ENCODE measurements at regions not wholly inside any gene's neighbourhood (a gene's known extent, or its start where the extent isn't known, plus 50 kb on each side); places are given as distances from the start of the nearest gene placed in this dataset.

DNA sequence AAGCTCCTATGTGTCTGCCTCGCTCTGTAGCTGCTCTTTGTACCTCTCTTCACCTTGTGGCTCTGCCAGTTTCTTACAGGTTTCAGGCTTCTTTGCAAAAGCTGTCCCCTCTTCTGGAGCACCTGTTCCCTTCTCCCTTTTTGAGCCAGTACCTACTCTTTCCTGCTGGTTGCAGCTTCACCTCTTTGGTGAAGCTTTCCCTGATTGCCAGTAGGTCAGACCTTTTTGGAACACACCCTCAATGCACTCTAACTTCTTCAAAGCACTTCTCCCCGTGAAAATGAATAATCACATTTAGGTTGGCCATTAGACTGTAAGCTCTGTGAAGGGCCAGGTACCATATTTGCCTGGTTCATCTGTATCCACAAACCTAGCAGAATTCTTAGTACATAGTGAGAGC is 60.3 kb downstream of the BHLHE40 start:
- no peak overlapping the region for H3K4me3 ChIP-seq
- ATAC-seq, result no peak
- H3K36me3 ChIP-seq, result no peaks in the 10 kb centered on the region
- H3K27me3 ChIP-seq, result no peaks in the 10 kb centered on the region
- no peak for DNase-seq
- TF ChIP-seq POLR2A (IDR thresholded peaks at IDR 0.05), result no peak
- TF ChIP-seq, protein P1, sequence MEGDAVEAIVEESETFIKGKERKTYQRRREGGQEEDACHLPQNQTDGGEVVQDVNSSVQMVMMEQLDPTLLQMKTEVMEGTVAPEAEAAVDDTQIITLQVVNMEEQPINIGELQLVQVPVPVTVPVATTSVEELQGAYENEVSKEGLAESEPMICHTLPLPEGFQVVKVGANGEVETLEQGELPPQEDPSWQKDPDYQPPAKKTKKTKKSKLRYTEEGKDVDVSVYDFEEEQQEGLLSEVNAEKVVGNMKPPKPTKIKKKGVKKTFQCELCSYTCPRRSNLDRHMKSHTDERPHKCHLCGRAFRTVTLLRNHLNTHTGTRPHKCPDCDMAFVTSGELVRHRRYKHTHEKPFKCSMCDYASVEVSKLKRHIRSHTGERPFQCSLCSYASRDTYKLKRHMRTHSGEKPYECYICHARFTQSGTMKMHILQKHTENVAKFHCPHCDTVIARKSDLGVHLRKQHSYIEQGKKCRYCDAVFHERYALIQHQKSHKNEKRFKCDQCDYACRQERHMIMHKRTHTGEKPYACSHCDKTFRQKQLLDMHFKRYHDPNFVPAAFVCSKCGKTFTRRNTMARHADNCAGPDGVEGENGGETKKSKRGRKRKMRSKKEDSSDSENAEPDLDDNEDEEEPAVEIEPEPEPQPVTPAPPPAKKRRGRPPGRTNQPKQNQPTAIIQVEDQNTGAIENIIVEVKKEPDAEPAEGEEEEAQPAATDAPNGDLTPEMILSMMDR (IDR thresholded peaks at IDR 0.05), result no peak
- no peak overlapping the region for H3K27ac ChIP-seq
- H3K9me3 ChIP-seq, result no peaks in the 10 kb centered on the region
- H3K4me1 ChIP-seq, result no peaks in the 10 kb centered on the region
- WGBS, 4 donors, result 89 to 98% (median 95%) methylated on average over 2 of the region's 2 CpGs
- intact Hi-C loops (cut with DNase I), result no loop called here

DNA sequence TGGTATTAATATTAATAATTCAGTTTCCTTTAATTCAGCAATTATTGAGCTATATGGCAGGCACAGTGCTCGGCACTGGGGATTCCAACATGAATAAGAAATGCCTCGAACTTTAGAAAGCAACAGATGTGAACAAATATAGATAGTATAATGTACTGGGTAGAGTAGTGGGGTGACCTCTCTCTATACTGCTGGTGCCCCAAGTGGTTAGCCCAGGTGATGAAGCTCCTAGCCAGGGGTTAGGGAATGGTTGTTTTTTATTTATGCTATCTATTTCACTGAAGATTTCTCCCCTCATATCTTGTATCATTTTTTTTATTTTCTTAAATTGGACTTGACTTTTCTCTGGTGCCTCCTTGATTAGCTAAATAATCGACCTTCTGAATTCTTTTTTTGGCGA is 62.1 kb downstream of the BHLHE40 start:
- DNase-seq (no peak), ATAC-seq (no peak)
- Histone ChIP-seq H3K36me3 (no peaks in the 10 kb centered on the region), H3K27me3 (no peaks in the 10 kb centered on the region), H3K9me3 (no peaks in the 10 kb centered on the region), H3K27ac (no peak overlapping the region), H3K4me1 (no peaks in the 10 kb centered on the region), H3K4me3 (no peak overlapping the region)
- intact Hi-C loops (cut with DNase I), result no loop called here
- no peak for TF ChIP-seq POLR2A (IDR thresholded peaks at IDR 0.05)
- TF ChIP-seq, protein P1 (IDR thresholded peaks at IDR 0.05), result no peak
- 71 to 96% (median 81%) methylated on average over 4 of the region's 4 CpGs for WGBS, 4 donors

DNA sequence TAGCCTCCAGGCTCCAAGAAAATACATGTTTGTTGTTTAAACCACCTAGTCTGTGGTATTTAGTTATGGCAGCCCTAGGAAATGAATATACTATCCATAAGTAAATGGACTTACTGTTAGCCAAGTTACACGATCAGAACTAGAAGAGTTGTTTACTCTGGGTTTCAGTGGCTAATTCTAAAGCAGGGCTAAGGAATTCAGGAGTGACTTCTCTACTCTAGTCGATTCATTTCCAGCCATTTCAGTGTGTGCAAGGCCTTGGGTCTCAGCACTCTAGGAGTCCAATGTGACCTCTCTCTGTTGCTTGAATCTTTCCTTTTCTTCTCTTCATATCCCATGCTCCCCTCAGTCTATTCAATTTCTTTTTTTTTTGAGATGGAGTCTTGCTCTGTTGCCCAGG is 66.7 kb downstream of the BHLHE40 start:
- Histone ChIP-seq H3K36me3 (no peaks in the 10 kb centered on the region), H3K4me1 (no peaks in the 10 kb centered on the region), H3K9me3 (peaks cover 0 to 10% (median 0%) of the 10 kb centered on the region in 12 donors), H3K4me3 (no peak overlapping the region), H3K27ac (no peak overlapping the region), H3K27me3 (no peaks in the 10 kb centered on the region)
- intact Hi-C loops (cut with DNase I), result no loop called here
- DNase-seq (no peak), ATAC-seq (no peak)
- TF ChIP-seq, protein P1 (IDR thresholded peaks at IDR 0.05), result no peak
- no peak for TF ChIP-seq POLR2A (IDR thresholded peaks at IDR 0.05)
- WGBS, 4 donors, result 85 to 88% (median 88%) methylated on average over 2 of the region's 2 CpGs

DNA sequence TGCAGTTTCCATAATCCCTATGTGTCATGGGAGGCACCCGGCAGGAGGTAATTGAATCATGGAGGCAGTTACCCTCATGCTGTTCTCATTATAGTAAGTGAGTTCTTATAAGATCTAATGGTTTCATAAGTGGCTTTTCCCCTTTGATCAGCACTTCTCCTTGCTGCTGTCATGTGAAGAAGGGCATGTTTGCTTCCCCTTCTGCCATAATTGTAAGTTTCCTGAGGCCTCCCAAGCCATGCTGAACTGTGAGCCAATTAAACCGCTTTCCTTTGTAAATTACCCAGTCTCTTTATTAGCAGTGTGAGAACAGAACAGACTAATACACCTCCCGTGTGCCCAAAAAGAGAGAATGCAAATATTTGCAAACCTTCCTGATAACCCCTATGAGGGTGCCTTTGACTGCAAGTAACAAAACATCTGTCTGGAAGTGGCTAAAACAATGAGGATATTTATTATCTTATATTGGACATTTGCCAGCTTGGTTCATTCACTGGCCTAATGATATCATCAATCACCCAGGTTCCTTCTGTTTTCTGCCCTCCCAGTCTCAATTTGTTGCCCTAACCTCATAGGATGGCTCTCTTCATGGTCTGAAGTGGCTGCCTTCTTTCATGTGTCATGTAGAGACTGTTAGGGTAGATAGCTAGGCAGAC is 68.7 kb downstream of the BHLHE40 start:
- 85 to 92% (median 87%) methylated on average over 3 of the region's 3 CpGs for WGBS, 4 donors
- H3K36me3 ChIP-seq, result no peaks in the 10 kb centered on the region
- H3K4me3 ChIP-seq, result no peak overlapping the region
- DNase-seq (no peak), ATAC-seq (no peak)
- no peak overlapping the region for H3K27ac ChIP-seq
- peaks cover 0 to 10% (median 0%) of the 10 kb centered on the region in 12 donors for H3K9me3 ChIP-seq
- peaks cover 0 to 7% (median 0%) of the 10 kb centered on the region in 12 donors for H3K4me1 ChIP-seq
- TF ChIP-seq, protein P1 (IDR thresholded peaks at IDR 0.05), result no peak
- no peak for TF ChIP-seq POLR2A (IDR thresholded peaks at IDR 0.05)
- H3K27me3 ChIP-seq, result no peaks in the 10 kb centered on the region
- intact Hi-C loops (cut with DNase I), result no loop called here
